Panc1 (cell line): ENCODE measurements at regions not wholly inside any gene's neighbourhood (a gene's known extent, or its start where the extent isn't known, plus 50 kb on each side); places are given as distances from the start of the nearest gene placed in this dataset.

Experiments
- ATAC-seq: fragments of 200-7000 bp; cut with Tn5 transposase; 2 replicates; pipeline ENCODE4 v1.9.1; 2020; ENCODE audit warnings: mild to moderate bottlenecking, moderate library complexity
- BruUV-seq: library from RNA; stranded (reverse); fragments of 400-500 nt; replicated peaks from 2 replicates; lab custom pipeline; 2021; lab: Mats Ljungman, UMichigan
- CTCF ChIA-PET: fragments of 300-600 bp; sonication (Branson Sonifier 250); formaldehyde crosslinking; loops from one replicate; lab custom pipeline; 2022; ENCODE audit warnings: antibody characterized with exemption; lab: Charles Lee
- POLR2A ChIA-PET: fragments of 300-600 bp; sonication (Branson Sonifier 250); formaldehyde crosslinking; loops from one replicate; lab custom pipeline; 2022; ENCODE audit warnings: antibody characterized with exemption; lab: Charles Lee
- DNase-seq: peaks from one replicate; pipeline ENCODE4 v3.0.0-alpha.2; 2010; ENCODE audit warnings: low read depth, low spot score
- H3K27ac ChIP-seq: 2 replicates; pipeline ENCODE4 v1.5.1; 2011; ENCODE audit warnings: mild to moderate bottlenecking, low read length, inconsistent platforms
- H3K27me3 ChIP-seq: fragments of 200-500 bp; sonication (Bioruptor generic); 2 replicates; pipeline ENCODE4 v1.6.0; 2014; ENCODE audit warnings: low read length, inconsistent platforms; ENCODE audit not compliant: control insufficient read depth, insufficient read depth
- H3K36me3 ChIP-seq: fragments of 200-500 bp; sonication (Bioruptor generic); 2 replicates; pipeline ENCODE4 v1.5.1; 2014; ENCODE audit warnings: inconsistent platforms, mild to moderate bottlenecking, low read length, moderate library complexity; ENCODE audit not compliant: control insufficient read depth, insufficient read depth
- H3K4me1 ChIP-seq: 2 replicates; pipeline ENCODE4 v1.5.1; 2011; ENCODE audit warnings: inconsistent platforms, mild to moderate bottlenecking, low read length, moderate library complexity; ENCODE audit not compliant: control insufficient read depth, insufficient read depth
- H3K4me3 ChIP-seq, 2 experiments: 2 replicates each; pipeline ENCODE4 v1.5.1; 2011 to 2012; ENCODE audit warnings: low read depth in 2 of 2, low read length in 2 of 2, mild to moderate bottlenecking in 2 of 2, inconsistent platforms in 1 of 2, moderate library complexity in 1 of 2
- H3K9me3 ChIP-seq: fragments of 200-500 bp; sonication (Bioruptor generic); 2 replicates; pipeline ENCODE4 v1.5.1; 2014; ENCODE audit warnings: low read depth, mild to moderate bottlenecking, inconsistent platforms, low read length, moderate library complexity; ENCODE audit not compliant: control insufficient read depth, insufficient read depth
- POLR2AphosphoS5 ChIP-seq: IDR thresholded peaks from 2 replicates; pipeline ENCODE4 v1.6.1; 2012; ENCODE audit warnings: mild to moderate bottlenecking, low read depth, low read length, moderate library complexity
- SIN3A ChIP-seq: IDR thresholded peaks from 2 replicates; pipeline ENCODE4 v1.6.1; 2012; ENCODE audit warnings: low read depth, mild to moderate bottlenecking, low read length, moderate library complexity, borderline replicate concordance; ENCODE audit not compliant: insufficient read depth
- TCF7L2 ChIP-seq: IDR thresholded peaks from 2 replicates; pipeline ENCODE4 v1.6.1; 2011; ENCODE audit warnings: mild to moderate bottlenecking, low read depth, low read length, inconsistent platforms
- in situ Hi-C: cut with HindIII; loops from 2 replicates; pipeline ENCODE4 v1.10.0; 2016; ENCODE audit warnings: low sequenced_read_pairs, low pct_unique_long_range_greater_than_20kb
- intact Hi-C: fragments of 100-400 bp; cut with micrococcal nuclease; formaldehyde crosslinking; loops from one replicate; pipeline ENCODE4 v1.10.0; 2022; ENCODE audit not compliant: unreplicated experiment
- TF ChIP-seq, protein P1 (sequence below): fragments of 450-650 bp; IDR thresholded peaks from 2 replicates; pipeline ENCODE4 v1.5.1; 2017; ENCODE audit warnings: mild to moderate bottlenecking
- TF ChIP-seq, protein P2 (sequence below), 2 experiments: IDR thresholded peaks; 2 replicates each; pipeline ENCODE4 v1.6.1; 2011 to 2012; ENCODE audit warnings: low read depth in 2 of 2, control low read depth in 1 of 2, low read length in 1 of 2, mild to moderate bottlenecking in 1 of 2, moderate library complexity in 1 of 2; ENCODE audit not compliant: insufficient read depth in 1 of 2

- Histone ChIP-seq H3K9me3 (no peaks in the 10 kb centered on the region), H3K4me1 (no peaks in the 10 kb centered on the region), H3K4me3 (no peak overlapping the region), H3K36me3 (no peaks in the 10 kb centered on the region), H3K27me3 (peaks cover 7% of the 10 kb centered on the region), H3K27ac (no peak overlapping the region)
- no peak for DNase-seq
- intact Hi-C loops (no loop called here), in situ Hi-C loops (no loop called here)
- TF ChIP-seq TCF7L2, result no peak
- no peak for TF ChIP-seq POLR2AphosphoS5
- no peak for TF ChIP-seq SIN3A
- TF ChIP-seq, protein P1, sequence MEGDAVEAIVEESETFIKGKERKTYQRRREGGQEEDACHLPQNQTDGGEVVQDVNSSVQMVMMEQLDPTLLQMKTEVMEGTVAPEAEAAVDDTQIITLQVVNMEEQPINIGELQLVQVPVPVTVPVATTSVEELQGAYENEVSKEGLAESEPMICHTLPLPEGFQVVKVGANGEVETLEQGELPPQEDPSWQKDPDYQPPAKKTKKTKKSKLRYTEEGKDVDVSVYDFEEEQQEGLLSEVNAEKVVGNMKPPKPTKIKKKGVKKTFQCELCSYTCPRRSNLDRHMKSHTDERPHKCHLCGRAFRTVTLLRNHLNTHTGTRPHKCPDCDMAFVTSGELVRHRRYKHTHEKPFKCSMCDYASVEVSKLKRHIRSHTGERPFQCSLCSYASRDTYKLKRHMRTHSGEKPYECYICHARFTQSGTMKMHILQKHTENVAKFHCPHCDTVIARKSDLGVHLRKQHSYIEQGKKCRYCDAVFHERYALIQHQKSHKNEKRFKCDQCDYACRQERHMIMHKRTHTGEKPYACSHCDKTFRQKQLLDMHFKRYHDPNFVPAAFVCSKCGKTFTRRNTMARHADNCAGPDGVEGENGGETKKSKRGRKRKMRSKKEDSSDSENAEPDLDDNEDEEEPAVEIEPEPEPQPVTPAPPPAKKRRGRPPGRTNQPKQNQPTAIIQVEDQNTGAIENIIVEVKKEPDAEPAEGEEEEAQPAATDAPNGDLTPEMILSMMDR, result no peak
- TF ChIP-seq, protein P2, sequence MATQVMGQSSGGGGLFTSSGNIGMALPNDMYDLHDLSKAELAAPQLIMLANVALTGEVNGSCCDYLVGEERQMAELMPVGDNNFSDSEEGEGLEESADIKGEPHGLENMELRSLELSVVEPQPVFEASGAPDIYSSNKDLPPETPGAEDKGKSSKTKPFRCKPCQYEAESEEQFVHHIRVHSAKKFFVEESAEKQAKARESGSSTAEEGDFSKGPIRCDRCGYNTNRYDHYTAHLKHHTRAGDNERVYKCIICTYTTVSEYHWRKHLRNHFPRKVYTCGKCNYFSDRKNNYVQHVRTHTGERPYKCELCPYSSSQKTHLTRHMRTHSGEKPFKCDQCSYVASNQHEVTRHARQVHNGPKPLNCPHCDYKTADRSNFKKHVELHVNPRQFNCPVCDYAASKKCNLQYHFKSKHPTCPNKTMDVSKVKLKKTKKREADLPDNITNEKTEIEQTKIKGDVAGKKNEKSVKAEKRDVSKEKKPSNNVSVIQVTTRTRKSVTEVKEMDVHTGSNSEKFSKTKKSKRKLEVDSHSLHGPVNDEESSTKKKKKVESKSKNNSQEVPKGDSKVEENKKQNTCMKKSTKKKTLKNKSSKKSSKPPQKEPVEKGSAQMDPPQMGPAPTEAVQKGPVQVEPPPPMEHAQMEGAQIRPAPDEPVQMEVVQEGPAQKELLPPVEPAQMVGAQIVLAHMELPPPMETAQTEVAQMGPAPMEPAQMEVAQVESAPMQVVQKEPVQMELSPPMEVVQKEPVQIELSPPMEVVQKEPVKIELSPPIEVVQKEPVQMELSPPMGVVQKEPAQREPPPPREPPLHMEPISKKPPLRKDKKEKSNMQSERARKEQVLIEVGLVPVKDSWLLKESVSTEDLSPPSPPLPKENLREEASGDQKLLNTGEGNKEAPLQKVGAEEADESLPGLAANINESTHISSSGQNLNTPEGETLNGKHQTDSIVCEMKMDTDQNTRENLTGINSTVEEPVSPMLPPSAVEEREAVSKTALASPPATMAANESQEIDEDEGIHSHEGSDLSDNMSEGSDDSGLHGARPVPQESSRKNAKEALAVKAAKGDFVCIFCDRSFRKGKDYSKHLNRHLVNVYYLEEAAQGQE (IDR thresholded peaks at IDR 0.05; ENCODE audit: insufficient read depth in 1 of 2, low read depth in 2 of 2, low read length in 1 of 2), result no peak
- ATAC-seq, result no peak
- POLR2A ChIA-PET, result no interaction called here
- no TSS peak for BruUV-seq
- CTCF ChIA-PET, result no interaction called here
Measured at GRCh38 chr18:73939391-73939790, 208.2 kb downstream of the FBXO15 start.

- in situ Hi-C loops, result no loop called here
- peaks cover 7% of the 10 kb centered on the region; the same call in 1 of the 2 replicates for H3K27me3 ChIP-seq
- TF ChIP-seq, protein P1, result no peak
- TF ChIP-seq, protein P2 (IDR thresholded peaks at IDR 0.05; ENCODE audit: insufficient read depth in 1 of 2, low read depth in 2 of 2, low read length in 1 of 2), result no peak
- TF ChIP-seq SIN3A, result no peak
- TF ChIP-seq TCF7L2, result no peak
- no peak for TF ChIP-seq POLR2AphosphoS5
- BruUV-seq, result no TSS peak
- intact Hi-C loops, result no loop called here
- H3K9me3 ChIP-seq, result no peaks in the 10 kb centered on the region
- POLR2A ChIA-PET, result no interaction called here
- H3K27ac ChIP-seq, result no peak overlapping the region
- H3K36me3 ChIP-seq, result no peaks in the 10 kb centered on the region
- H3K4me3 ChIP-seq, result no peak overlapping the region
- no peak for ATAC-seq
- CTCF ChIA-PET, result no interaction called here
- no peak for DNase-seq
- H3K4me1 ChIP-seq, result no peaks in the 10 kb centered on the region
Measured at GRCh38 chr18:73933685-73934084, 213.9 kb downstream of the FBXO15 start.
